H1 (cell line): ENCODE measurements at regions not wholly inside any gene's neighbourhood (a gene's known extent, or its start where the extent isn't known, plus 50 kb on each side); places are given as distances from the start of the nearest gene placed in this dataset.

Experiments
- CTCF ChIA-PET: fragments of 300-600 bp; sonication (Branson Sonifier 250); formaldehyde crosslinking; loops from one replicate; lab custom pipeline; 2021; ENCODE audit not compliant: partially characterized antibody; lab: Charles Lee
- POLR2A ChIA-PET: fragments of 300-600 bp; sonication (Branson Sonifier 250); formaldehyde crosslinking; loops from one replicate; lab custom pipeline; 2021; ENCODE audit warnings: inconsistent platforms; ENCODE audit not compliant: partially characterized antibody; lab: Charles Lee
- DNase-seq, 2 experiments: peaks; one replicate each; pipeline versions ENCODE4 v3.0.0 to v3.0.0-alpha.2; 2010 to 2022; ENCODE audit warnings: low spot score in 2 of 2, low read depth in 1 of 2, mixed read lengths in 1 of 2
- FAIRE-seq: peaks from 2 replicates; lab custom pipeline; 2011; peaks lifted over from hg19 to GRCh38; lab: Jason Lieb, UNC
- H2AFZ ChIP-seq: 2 replicates; pipeline ENCODE4 v1.8.1; 2012; ENCODE audit warnings: low read length, inconsistent platforms
- H2AK5ac ChIP-seq: 2 replicates; pipeline ENCODE4 v1.6.1; 2013; ENCODE audit warnings: low read depth, low read length
- H2BK120ac ChIP-seq: replicated peaks from 2 replicates; pipeline ENCODE3; 2013; ENCODE audit warnings: low read depth, low read length, inconsistent platforms
- H2BK12ac ChIP-seq: 2 replicates; pipeline ENCODE4 v1.6.1; 2013; ENCODE audit warnings: low read depth, low read length
- H2BK15ac ChIP-seq: 2 replicates; pipeline ENCODE4 v1.6.1; 2013; ENCODE audit warnings: low read length
- H2BK20ac ChIP-seq: 2 replicates; pipeline ENCODE4 v1.6.1; 2013; ENCODE audit warnings: low read length
- H2BK5ac ChIP-seq: 2 replicates; pipeline ENCODE4 v1.6.1; 2013; ENCODE audit warnings: low read depth, low read length
- H3K14ac ChIP-seq: 2 replicates; pipeline ENCODE4 v1.6.1; 2013; ENCODE audit warnings: inconsistent platforms; ENCODE audit not compliant: insufficient read length
- H3K18ac ChIP-seq: 2 replicates; pipeline ENCODE4 v1.6.1; 2013; ENCODE audit warnings: low read length; ENCODE audit errors: extremely low read depth
- H3K23ac ChIP-seq: 2 replicates; pipeline ENCODE4 v1.6.1; 2013; ENCODE audit warnings: inconsistent platforms; ENCODE audit not compliant: insufficient read length
- H3K23me2 ChIP-seq: 2 replicates; pipeline ENCODE4 v1.6.1; 2013; ENCODE audit warnings: low read depth, low read length
- H3K27ac ChIP-seq: 2 replicates; pipeline ENCODE4 v1.6.1; 2011; ENCODE audit warnings: low read depth, low read length, inconsistent platforms
- H3K27me3 ChIP-seq, 4 experiments: replicated peaks in 1 of 4; 1 replicate in 1 of 4; 2 replicates in 3 of 4; pipeline versions ENCODE4 v1.6.1 to v1.8.1; 2011 to 2013; ENCODE audit warnings: low read length in 3 of 4, mild to moderate bottlenecking in 3 of 4, inconsistent platforms in 2 of 4, mixed read lengths in 2 of 4, moderate library complexity in 1 of 4; ENCODE audit not compliant: control insufficient read depth in 3 of 4, insufficient read depth in 3 of 4; ENCODE audit errors: extremely low read depth in 1 of 4
- H3K36me3 ChIP-seq, 4 experiments: 2 replicates each; pipeline versions ENCODE4 v1.6.1 to v1.8.1; 2011 to 2013; ENCODE audit warnings: mild to moderate bottlenecking in 4 of 4, low read length in 3 of 4, moderate library complexity in 2 of 4, control low read depth in 1 of 4, inconsistent platforms in 1 of 4; ENCODE audit not compliant: insufficient read depth in 4 of 4, control insufficient read depth in 2 of 4
- H3K4ac ChIP-seq: replicated peaks from 2 replicates; pipeline ENCODE3; 2013; ENCODE audit warnings: low read length, low read depth, mixed read lengths, inconsistent platforms; ENCODE audit not compliant: insufficient read length
- H3K4me1 ChIP-seq, 4 experiments: replicated peaks in 1 of 4; 1 replicate in 1 of 4; 2 replicates in 3 of 4; pipeline versions ENCODE4 v1.6.1 to v1.8.1; 2011 to 2013; ENCODE audit warnings: low read length in 3 of 4, inconsistent platforms in 2 of 4, mixed read lengths in 1 of 4; ENCODE audit not compliant: insufficient read depth in 4 of 4, control insufficient read depth in 3 of 4
- H3K4me2 ChIP-seq, 2 experiments: 2 replicates each; pipeline versions ENCODE4 v1.6.1 to v1.8.1; 2011 to 2013; ENCODE audit warnings: low read depth in 2 of 2, low read length in 2 of 2, control low read depth in 1 of 2, inconsistent platforms in 1 of 2, mild to moderate bottlenecking in 1 of 2; ENCODE audit not compliant: insufficient read depth in 1 of 2
- H3K4me3 ChIP-seq, 4 experiments: fragments of 200-600, 300-600 bp in 1 of 4; sonication (generic), shearing (Covaris generic), sonication (Bioruptor Twin) in 1 of 4; 2 replicates each; pipeline versions ENCODE4 v1.5.1 to v1.8.1; 2011 to 2016; ENCODE audit warnings: low read length in 4 of 4, low read depth in 3 of 4, control low read depth in 2 of 4, inconsistent platforms in 2 of 4, mild to moderate bottlenecking in 2 of 4, mixed read lengths in 1 of 4, moderate library complexity in 1 of 4; ENCODE audit not compliant: insufficient read depth in 2 of 4; ENCODE audit errors: extremely low read depth in 1 of 4
- H3K56ac ChIP-seq: replicated peaks from 2 replicates; pipeline ENCODE3; 2013; ENCODE audit warnings: low read depth, mild to moderate bottlenecking, mixed read lengths, low read length, inconsistent platforms; ENCODE audit not compliant: insufficient read length
- H3K79me1 ChIP-seq: 2 replicates; pipeline ENCODE4 v1.6.1; 2013; ENCODE audit warnings: low read depth, low read length, control low read depth
- H3K79me2 ChIP-seq, 2 experiments: 2 replicates each; pipeline versions ENCODE4 v1.6.1 to v1.8.1; 2012 to 2013; ENCODE audit warnings: low read length in 2 of 2, mild to moderate bottlenecking in 2 of 2, inconsistent platforms in 1 of 2; ENCODE audit not compliant: insufficient read depth in 2 of 2, control insufficient read depth in 1 of 2
- H3K9ac ChIP-seq, 4 experiments: replicated peaks in 1 of 4; 1 replicate in 1 of 4; 2 replicates in 3 of 4; pipeline versions ENCODE4 v1.6.1 to v1.8.1; 2011 to 2013; ENCODE audit warnings: low read depth in 3 of 4, low read length in 3 of 4, control low read depth in 2 of 4, mild to moderate bottlenecking in 2 of 4, moderate library complexity in 2 of 4, inconsistent platforms in 1 of 4; ENCODE audit errors: extremely low read depth in 1 of 4
- H3K9me3 ChIP-seq, 2 experiments: 2 replicates each; pipeline versions ENCODE4 v1.6.1 to v1.8.1; 2012 to 2013; ENCODE audit warnings: mild to moderate bottlenecking in 2 of 2, moderate library complexity in 2 of 2, control low read depth in 1 of 2, inconsistent platforms in 1 of 2, low read depth in 1 of 2, low read length in 1 of 2, mixed read lengths in 1 of 2; ENCODE audit not compliant: insufficient read depth in 2 of 2
- H4K20me1 ChIP-seq, 2 experiments: replicated peaks in 1 of 2; 2 replicates each; pipeline versions ENCODE3 to v1.8.1; 2011 to 2013; ENCODE audit warnings: inconsistent platforms in 2 of 2, low read length in 2 of 2, mild to moderate bottlenecking in 1 of 2; ENCODE audit not compliant: insufficient read depth in 2 of 2, control insufficient read depth in 1 of 2
- H4K5ac ChIP-seq: 2 replicates; pipeline ENCODE4 v1.6.1; 2013; ENCODE audit warnings: low read length, low read depth, mixed read lengths, inconsistent platforms; ENCODE audit not compliant: insufficient read length
- H4K8ac ChIP-seq: 2 replicates; pipeline ENCODE4 v1.8.0; 2013; ENCODE audit warnings: mild to moderate bottlenecking, moderate library complexity, low read length, inconsistent platforms; ENCODE audit not compliant: insufficient read depth; ENCODE audit errors: extremely low read depth
- H4K91ac ChIP-seq: replicated peaks from 2 replicates; pipeline ENCODE3; 2013; ENCODE audit warnings: low read length, mixed read lengths, inconsistent platforms; ENCODE audit not compliant: insufficient read length
- BCL11A ChIP-seq, 2 experiments: IDR thresholded peaks; one replicate each; pipeline ENCODE4 v1.6.1; 2011; ENCODE audit warnings: low read depth in 2 of 2, low read length in 2 of 2, mild to moderate bottlenecking in 2 of 2
- HDAC2 ChIP-seq, 2 experiments: fragments of 300-600 bp in 1 of 2; sonication (generic) in 1 of 2; IDR thresholded peaks; 2 replicates each; pipeline ENCODE4 v1.6.1; 2011 to 2012; ENCODE audit warnings: low read depth in 2 of 2, low read length in 2 of 2, mild to moderate bottlenecking in 2 of 2, moderate library complexity in 2 of 2, borderline replicate concordance in 1 of 2, inconsistent platforms in 1 of 2
- WGBS, 2 experiments: shearing (Covaris generic) in 1 of 2; methylation state at CpG; one replicate each; pipeline versions ENCODE4 v1.1.6 to v1.1.7; 2013 to 2015; ENCODE audit warnings: low lambda C conversion rate in 2 of 2, mixed read lengths in 2 of 2, inconsistent platforms in 1 of 2, low coverage in 1 of 2, missing lambda C conversion rate in 1 of 2; ENCODE audit not compliant: insufficient replicate concordance in 2 of 2, insufficient coverage in 1 of 2, insufficient read length in 1 of 2; ENCODE audit errors: extremely low coverage in 1 of 2, missing lambda C conversion rate in 1 of 2; 5-methylcytosine and 5-hydroxymethylcytosine counted together

DNA sequence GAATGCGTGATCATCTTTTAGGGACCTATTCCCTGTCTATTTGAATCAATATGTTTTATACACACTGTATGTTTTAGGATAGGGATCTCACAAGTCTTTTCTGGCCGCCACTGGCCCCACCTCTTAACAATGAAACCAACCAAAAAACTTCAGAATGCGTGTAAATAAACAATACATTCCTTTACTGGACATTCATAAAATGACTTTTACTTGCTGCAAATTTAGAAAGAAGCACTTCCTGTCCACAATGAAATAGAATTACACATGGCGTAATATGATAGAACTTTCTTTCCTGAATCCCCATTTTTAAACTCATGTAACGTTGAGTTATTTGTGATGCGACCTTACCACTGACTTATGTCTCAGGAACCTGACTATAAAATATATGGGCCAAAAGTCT, 233.6 kb downstream of the SLITRK6 start:
- H4K20me1 ChIP-seq = no peaks in the 10 kb centered on the region
- no peaks in the 10 kb centered on the region for H3K36me3 ChIP-seq
- no peak overlapping the region for H2BK20ac ChIP-seq
- no peak overlapping the region for H2BK5ac ChIP-seq
- H3K9ac ChIP-seq = no peak overlapping the region
- H4K5ac ChIP-seq = no peak overlapping the region
- H3K27ac ChIP-seq = no peak overlapping the region
- no peaks in the 10 kb centered on the region for H3K23me2 ChIP-seq
- FAIRE-seq = no peak
- no peak for DNase-seq
- no peak overlapping the region for H2BK15ac ChIP-seq
- no peak overlapping the region for H3K4me3 ChIP-seq
- no peak overlapping the region for H3K23ac ChIP-seq
- no peak overlapping the region for H2BK120ac ChIP-seq
- no peaks in the 10 kb centered on the region for H3K27me3 ChIP-seq
- H3K79me1 ChIP-seq = no peaks in the 10 kb centered on the region
- no peak overlapping the region for H3K18ac ChIP-seq
- TF ChIP-seq BCL11A (IDR thresholded peaks at IDR 0.05; ENCODE audit: low read depth in 2 of 2, low read length in 2 of 2) (no peak), HDAC2 (IDR thresholded peaks at IDR 0.05; ENCODE audit: borderline replicate concordance in 1 of 2, low read depth in 2 of 2, low read length in 2 of 2) (no peak)
- TF ChIP-seq, all 59 proteins: peak for 0
- Histone ChIP-seq H4K8ac (no peak overlapping the region), H3K14ac (no peak overlapping the region), H4K91ac (no peak overlapping the region), H2AK5ac (no peak overlapping the region), H3K9me3 (no peaks in the 10 kb centered on the region), H3K79me2 (no peaks in the 10 kb centered on the region), H2AFZ (no peak overlapping the region), H3K4me2 (no peak overlapping the region), H3K4ac (no peak overlapping the region), H3K56ac (no peak overlapping the region), H3K4me1 (peaks cover 0 to 6% (median 1%) of the 10 kb centered on the region in 4 experiments; a peak in 2 of 7 replicates), H2BK12ac (no peak overlapping the region)
- 85% methylated on average over 6 of the region's 6 CpGs; no CpG with 5 or more reads in 1 of the 2 experiments for WGBS, 2 experiments
- POLR2A ChIA-PET = no interaction called here
- CTCF ChIA-PET = no interaction called here
